ENCODE measurements at regions not wholly inside any gene's neighbourhood (a gene's known extent, or its start where the extent isn't known, plus 50 kb on each side); places are given as distances from the start of the nearest gene placed in this dataset.

GRCh38 chr3:124300416-124300815 lies 308.5 kb upstream of the ROPN1 start:
- no peak for TF ChIP-seq CTCF (conservative IDR thresholded peaks at IDR 0.05; ENCODE audit: low read length)
- no peak for DNase-seq (ENCODE audit: low read depth)
- no peak overlapping the region for H3K4me3 ChIP-seq (ENCODE audit: low read length)

GRCh38 chr3:124303305-124303910 lies 311.5 kb upstream of the ROPN1 start:
- no peak overlapping the region for H3K4me3 ChIP-seq (ENCODE audit: low read length)
- no peak for TF ChIP-seq CTCF (conservative IDR thresholded peaks at IDR 0.05; ENCODE audit: low read length)
- no peak for DNase-seq (ENCODE audit: low read depth)

- no peak for DNase-seq (ENCODE audit: low read depth)
- H3K4me3 ChIP-seq (ENCODE audit: low read length) = no peak overlapping the region
- no peak for TF ChIP-seq CTCF (conservative IDR thresholded peaks at IDR 0.05; ENCODE audit: low read length)
Measured at GRCh38 chr3:124306665-124307064, 314.7 kb upstream of the ROPN1 start.

- H3K4me3 ChIP-seq (ENCODE audit: low read length) = no peak overlapping the region
- TF ChIP-seq CTCF (conservative IDR thresholded peaks at IDR 0.05; ENCODE audit: low read length) = no peak
- no peak for DNase-seq (ENCODE audit: low read depth)
Measured at GRCh38 chr3:124313621-124314020, 321.7 kb upstream of the ROPN1 start.

GRCh38 chr3:124315215-124316033 lies 323.5 kb upstream of the ROPN1 start:
- H3K4me3 ChIP-seq (ENCODE audit: low read length) = no peak overlapping the region
- no peak for TF ChIP-seq CTCF (conservative IDR thresholded peaks at IDR 0.05; ENCODE audit: low read length)
- DNase-seq (ENCODE audit: low read depth) = peak; percentile 33

GRCh38 chr3:124316034-124316287 lies 324.0 kb upstream of the ROPN1 start:
- TF ChIP-seq CTCF (conservative IDR thresholded peaks at IDR 0.05; ENCODE audit: low read length) = no peak
- H3K4me3 ChIP-seq (ENCODE audit: low read length) = no peak overlapping the region

GRCh38 chr3:124318014-124318413 lies 326.1 kb upstream of the ROPN1 start:
- no peak for TF ChIP-seq CTCF (conservative IDR thresholded peaks at IDR 0.05; ENCODE audit: low read length)
- no peak for DNase-seq (ENCODE audit: low read depth)

More at GRCh38 chr3:124316034-124316287, 324.0 kb upstream of the ROPN1 start:
- no peak for DNase-seq (ENCODE audit: low read depth)

More at GRCh38 chr3:124318014-124318413, 326.1 kb upstream of the ROPN1 start:
- no peak overlapping the region for H3K4me3 ChIP-seq (ENCODE audit: low read length)
